ENCODE measurements at regions not wholly inside any gene's neighbourhood (a gene's known extent, or its start where the extent isn't known, plus 50 kb on each side); places are given as distances from the start of the nearest gene placed in this dataset.

DNA sequence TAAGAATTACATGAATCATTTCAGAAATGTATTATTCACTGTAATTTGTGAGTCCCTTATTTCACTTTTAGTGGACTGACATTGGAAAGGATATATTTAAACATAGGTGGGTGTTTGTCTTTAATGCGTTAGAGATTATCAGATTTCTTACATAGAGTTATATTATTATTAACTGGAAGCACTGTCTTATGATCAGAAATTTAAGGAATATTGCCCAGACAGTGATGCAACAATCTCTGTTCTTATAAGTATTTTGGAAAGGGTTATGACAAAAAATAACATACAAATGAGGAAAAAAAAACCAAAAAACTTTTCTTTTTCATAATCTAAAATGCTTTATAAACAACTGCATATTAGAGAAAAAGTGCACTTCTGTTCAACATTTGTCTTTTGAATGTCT lies 836.6 kb downstream of the SLC6A15 start:
- TF ChIP-seq, protein P1, sequence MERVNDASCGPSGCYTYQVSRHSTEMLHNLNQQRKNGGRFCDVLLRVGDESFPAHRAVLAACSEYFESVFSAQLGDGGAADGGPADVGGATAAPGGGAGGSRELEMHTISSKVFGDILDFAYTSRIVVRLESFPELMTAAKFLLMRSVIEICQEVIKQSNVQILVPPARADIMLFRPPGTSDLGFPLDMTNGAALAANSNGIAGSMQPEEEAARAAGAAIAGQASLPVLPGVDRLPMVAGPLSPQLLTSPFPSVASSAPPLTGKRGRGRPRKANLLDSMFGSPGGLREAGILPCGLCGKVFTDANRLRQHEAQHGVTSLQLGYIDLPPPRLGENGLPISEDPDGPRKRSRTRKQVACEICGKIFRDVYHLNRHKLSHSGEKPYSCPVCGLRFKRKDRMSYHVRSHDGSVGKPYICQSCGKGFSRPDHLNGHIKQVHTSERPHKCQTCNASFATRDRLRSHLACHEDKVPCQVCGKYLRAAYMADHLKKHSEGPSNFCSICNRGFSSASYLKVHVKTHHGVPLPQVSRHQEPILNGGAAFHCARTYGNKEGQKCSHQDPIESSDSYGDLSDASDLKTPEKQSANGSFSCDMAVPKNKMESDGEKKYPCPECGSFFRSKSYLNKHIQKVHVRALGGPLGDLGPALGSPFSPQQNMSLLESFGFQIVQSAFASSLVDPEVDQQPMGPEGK (CRISPR knock-in tag; IDR thresholded peaks at IDR 0.05; ENCODE audit: borderline replicate concordance): no peak
- TF ChIP-seq ARNTL (CRISPR knock-in tag; IDR thresholded peaks at IDR 0.05; ENCODE audit: borderline replicate concordance, low read depth) (no peak), PPARA (CRISPR knock-in tag; IDR thresholded peaks at IDR 0.05; ENCODE audit: borderline replicate concordance) (no peak), ZNF8 (CRISPR knock-in tag; IDR thresholded peaks at IDR 0.05) (no peak), ZFP3 (CRISPR knock-in tag; IDR thresholded peaks at IDR 0.05) (no peak), SNAI2 (CRISPR knock-in tag; IDR thresholded peaks at IDR 0.05) (no peak), TOX (CRISPR knock-in tag; IDR thresholded peaks at IDR 0.05; ENCODE audit: borderline replicate concordance) (no peak), ZC3H10 (CRISPR knock-in tag; IDR thresholded peaks at IDR 0.05) (no peak)
- TF ChIP-seq, protein P2, sequence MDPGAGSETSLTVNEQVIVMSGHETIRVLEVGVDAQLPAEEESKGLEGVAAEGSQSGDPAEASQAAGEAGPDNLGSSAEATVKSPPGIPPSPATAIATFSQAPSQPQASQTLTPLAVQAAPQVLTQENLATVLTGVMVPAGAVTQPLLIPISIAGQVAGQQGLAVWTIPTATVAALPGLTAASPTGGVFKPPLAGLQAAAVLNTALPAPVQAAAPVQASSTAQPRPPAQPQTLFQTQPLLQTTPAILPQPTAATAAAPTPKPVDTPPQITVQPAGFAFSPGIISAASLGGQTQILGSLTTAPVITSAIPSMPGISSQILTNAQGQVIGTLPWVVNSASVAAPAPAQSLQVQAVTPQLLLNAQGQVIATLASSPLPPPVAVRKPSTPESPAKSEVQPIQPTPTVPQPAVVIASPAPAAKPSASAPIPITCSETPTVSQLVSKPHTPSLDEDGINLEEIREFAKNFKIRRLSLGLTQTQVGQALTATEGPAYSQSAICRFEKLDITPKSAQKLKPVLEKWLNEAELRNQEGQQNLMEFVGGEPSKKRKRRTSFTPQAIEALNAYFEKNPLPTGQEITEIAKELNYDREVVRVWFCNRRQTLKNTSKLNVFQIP (CRISPR knock-in tag; IDR thresholded peaks at IDR 0.05; ENCODE audit: borderline replicate concordance, low read depth): no peak
- TF ChIP-seq, protein P3, sequence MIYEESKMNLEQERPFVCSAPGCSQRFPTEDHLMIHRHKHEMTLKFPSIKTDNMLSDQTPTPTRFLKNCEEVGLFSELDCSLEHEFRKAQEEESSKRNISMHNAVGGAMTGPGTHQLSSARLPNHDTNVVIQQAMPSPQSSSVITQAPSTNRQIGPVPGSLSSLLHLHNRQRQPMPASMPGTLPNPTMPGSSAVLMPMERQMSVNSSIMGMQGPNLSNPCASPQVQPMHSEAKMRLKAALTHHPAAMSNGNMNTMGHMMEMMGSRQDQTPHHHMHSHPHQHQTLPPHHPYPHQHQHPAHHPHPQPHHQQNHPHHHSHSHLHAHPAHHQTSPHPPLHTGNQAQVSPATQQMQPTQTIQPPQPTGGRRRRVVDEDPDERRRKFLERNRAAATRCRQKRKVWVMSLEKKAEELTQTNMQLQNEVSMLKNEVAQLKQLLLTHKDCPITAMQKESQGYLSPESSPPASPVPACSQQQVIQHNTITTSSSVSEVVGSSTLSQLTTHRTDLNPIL (CRISPR knock-in tag; IDR thresholded peaks at IDR 0.05; ENCODE audit: low read depth): no peak

All from SK-N-SH treated with all-trans-retinoic acid at 6 μM for 48 hours (cell line).